K562 (cell line): ENCODE measurements at regions not wholly inside any gene's neighbourhood (a gene's known extent, or its start where the extent isn't known, plus 50 kb on each side); places are given as distances from the start of the nearest gene placed in this dataset.

Source experiments
- ATAC-seq: fragments of 200-7000 bp; cut with Tn5 transposase; 3 replicates; pipeline ENCODE4 v1.9.1; 2020; ENCODE audit warnings: moderate library complexity
- BruUV-seq: library from RNA; stranded (reverse); fragments of 400-500 nt; replicated peaks from 2 replicates; lab custom pipeline; 2021; lab: Mats Ljungman, UMichigan
- CTCF ChIA-PET: fragments of 300-600 bp; formaldehyde crosslinking; extraction: SDS; loops from one replicate; lab custom pipeline; 2021; ENCODE audit warnings: low intra/inter-chr PET ratio; lab: Yijun Ruan, JAX
- POLR2A ChIA-PET: fragments of 300-600, 350-650 bp; sonication (Branson Sonifier 250); formaldehyde crosslinking; extraction: SDS; loops from one replicate; lab custom pipeline; 2021; ENCODE audit warnings: antibody characterized with exemption, inconsistent platforms; lab: Yijun Ruan, JAX
- DNase-seq, 4 experiments: peaks; one replicate each; pipeline versions ENCODE4 v3.0.0 to v3.0.0-alpha.2; 2011 to 2018; ENCODE audit warnings: low spot score in 3 of 4, mixed read lengths in 3 of 4; ENCODE audit errors: extremely low read depth in 1 of 4
- FAIRE-seq: peaks from 2 replicates; lab custom pipeline; 2011; peaks lifted over from hg19 to GRCh38; lab: Jason Lieb, UNC
- H2AFZ ChIP-seq: 2 replicates; pipeline ENCODE4 v1.6.0; 2011; ENCODE audit warnings: low read depth, low read length, control low read depth, inconsistent platforms
- H3K27ac ChIP-seq: fragments of 200-600 bp; 3 replicates; pipeline ENCODE4 v1.8.0; 2011; ENCODE audit warnings: low read depth, mild to moderate bottlenecking, control low read depth, inconsistent platforms, low read length, moderate library complexity, mixed read lengths; ENCODE audit errors: extremely low read depth
- H3K27me3 ChIP-seq, 2 experiments: fragments of 300-600 bp in 1 of 2; 2 replicates in 1 of 2; 3 replicates in 1 of 2; pipeline versions ENCODE4 v1.6.0 to v1.8.0; 2011; ENCODE audit warnings: inconsistent platforms in 2 of 2, low read length in 2 of 2, mild to moderate bottlenecking in 1 of 2, mixed read lengths in 1 of 2, moderate library complexity in 1 of 2; ENCODE audit not compliant: control insufficient read depth in 2 of 2, insufficient read depth in 2 of 2
- H3K36me3 ChIP-seq: fragments of 300-600 bp; 3 replicates; pipeline ENCODE4 v1.8.0; 2011; ENCODE audit warnings: mild to moderate bottlenecking, low read length, inconsistent platforms; ENCODE audit not compliant: control insufficient read depth, insufficient read depth
- H3K4me1 ChIP-seq, 2 experiments: fragments of 200-600 bp in 1 of 2; replicated peaks in 1 of 2; 2 replicates in 1 of 2; 3 replicates in 1 of 2; pipeline versions ENCODE4 v1.5.1 to v1.8.0; 2011; ENCODE audit warnings: inconsistent platforms in 2 of 2, low read length in 2 of 2, mild to moderate bottlenecking in 1 of 2, mixed read lengths in 1 of 2, moderate library complexity in 1 of 2; ENCODE audit not compliant: control insufficient read depth in 2 of 2, insufficient read depth in 2 of 2
- H3K4me2 ChIP-seq: 2 replicates; pipeline ENCODE4 v1.6.1; 2011; ENCODE audit warnings: low read length, control low read depth, inconsistent platforms, mixed read lengths; ENCODE audit not compliant: insufficient read depth
- H3K4me3 ChIP-seq: fragments of 200-600 bp; sonication (generic), shearing (Covaris generic); 2 replicates; pipeline ENCODE4 v1.5.1; 2016; ENCODE audit warnings: control low read depth, inconsistent platforms
- H3K79me2 ChIP-seq: fragments of 200-600 bp; 3 replicates; pipeline ENCODE4 v1.8.0; 2011; ENCODE audit warnings: low read length, inconsistent platforms; ENCODE audit not compliant: control insufficient read depth, insufficient read depth
- H3K9ac ChIP-seq, 2 experiments: 2 replicates each; pipeline versions ENCODE4 v1.6.0 to v1.6.1; 2011; ENCODE audit warnings: low read depth in 2 of 2, low read length in 2 of 2, control low read depth in 1 of 2, inconsistent platforms in 1 of 2, mild to moderate bottlenecking in 1 of 2, mixed read lengths in 1 of 2; ENCODE audit not compliant: insufficient read depth in 1 of 2
- H3K9me1 ChIP-seq: one replicate; pipeline ENCODE4 v1.6.0; 2011; ENCODE audit warnings: inconsistent platforms, mild to moderate bottlenecking, low read length, moderate library complexity; ENCODE audit not compliant: control insufficient read depth, insufficient read depth
- H3K9me3 ChIP-seq: replicated peaks from 2 replicates; pipeline ENCODE4 v1.5.1; 2011; ENCODE audit warnings: low read depth, low read length, inconsistent platforms; ENCODE audit not compliant: control insufficient read depth, insufficient read depth
- H4K20me1 ChIP-seq: replicated peaks from 2 replicates; pipeline ENCODE4 v1.6.1; 2011; ENCODE audit warnings: low read length, inconsistent platforms, mixed read lengths; ENCODE audit not compliant: control insufficient read depth, insufficient read depth
- E2F1 ChIP-seq: sonication (generic); formaldehyde crosslinking; IDR thresholded peaks from 2 replicates; pipeline ENCODE4 v1.8.1; 2023; ENCODE audit warnings: mild to moderate bottlenecking, missing genetic modification reagents, moderate library complexity
- EGR1 ChIP-seq: fragments of 450-650 bp; conservative IDR thresholded peaks from 2 replicates; pipeline ENCODE4 v1.6.1; 2017; ENCODE audit warnings: mild to moderate bottlenecking
- ELK1 ChIP-seq: sonication (generic); formaldehyde crosslinking; IDR thresholded peaks from 2 replicates; pipeline ENCODE4 v1.8.1; 2022; ENCODE audit warnings: missing genetic modification reagents
- FOS ChIP-seq: IDR thresholded peaks from 3 replicates; pipeline ENCODE4 v1.6.1; 2011; ENCODE audit not compliant: insufficient read length; ENCODE audit errors: extremely low read depth
- FOXK2 ChIP-seq, 2 experiments: fragments of 450-650 bp; IDR thresholded peaks in 1 of 2; conservative IDR thresholded peaks in 1 of 2; 2 replicates each; pipeline ENCODE4 v1.6.1; 2016; ENCODE audit warnings: low read depth in 2 of 2, mild to moderate bottlenecking in 1 of 2
- FUS ChIP-seq: fragments of 200-400 bp; formaldehyde crosslinking; optimal IDR thresholded peaks from 2 replicates; pipeline ENCODE3; 2017; ENCODE audit warnings: low read depth, low read length
- HIVEP1 ChIP-seq: fragments of 250-450 bp; sonication (Bioruptor Pico); IDR thresholded peaks from 2 replicates; pipeline ENCODE4 v1.4.0; 2020; ENCODE audit warnings: mild to moderate bottlenecking
- KHSRP ChIP-seq: fragments of 450-650 bp; IDR thresholded peaks from 2 replicates; pipeline ENCODE4 v1.6.1; 2017
- NKRF ChIP-seq: fragments of 450-650 bp; IDR thresholded peaks from 2 replicates; pipeline ENCODE4 v1.6.1; 2016; ENCODE audit warnings: borderline replicate concordance
- PTRF ChIP-seq: fragments of 450-650 bp; IDR thresholded peaks from 2 replicates; pipeline ENCODE4 v1.6.1; 2016; ENCODE audit warnings: mild to moderate bottlenecking, missing genetic modification characterization, missing compliant biosample characterization
- SP1 ChIP-seq: sonication (generic); formaldehyde crosslinking; IDR thresholded peaks from 2 replicates; pipeline ENCODE4 v1.8.1; 2022; ENCODE audit warnings: mild to moderate bottlenecking, missing genetic modification reagents
- U2AF2 ChIP-seq: fragments of 200-400 bp; formaldehyde crosslinking; optimal IDR thresholded peaks from 2 replicates; pipeline ENCODE3; 2017; ENCODE audit warnings: low read depth, mild to moderate bottlenecking, low read length
- ZBTB1 ChIP-seq: sonication (generic); formaldehyde crosslinking; IDR thresholded peaks from 2 replicates; pipeline ENCODE4 v1.8.1; 2023; ENCODE audit warnings: missing genetic modification reagents, low read depth, mild to moderate bottlenecking, borderline replicate concordance
- ZFP30 ChIP-seq: fragments of 250-450 bp; sonication (Bioruptor Pico); IDR thresholded peaks from 2 replicates; pipeline ENCODE4 v1.8.0; 2022; ENCODE audit warnings: moderate library complexity, mild to moderate bottlenecking, inconsistent platforms, borderline replicate concordance
- ZNF408 ChIP-seq: fragments of 250-450 bp; sonication (Bioruptor Pico); IDR thresholded peaks from 2 replicates; pipeline ENCODE4 v1.4.0; 2020; ENCODE audit warnings: low read depth, mild to moderate bottlenecking, moderate library complexity
- ZNF518B ChIP-seq: fragments of 250-450 bp; sonication (Bioruptor Pico); IDR thresholded peaks from 2 replicates; pipeline ENCODE4 v1.5.0; 2021; ENCODE audit warnings: mild to moderate bottlenecking, moderate library complexity
- WGBS: fragments of 100-300 bp; shearing (Covaris generic); methylation state at CpG from one replicate; pipeline ENCODE4 v1.1.6; 2016; ENCODE audit warnings: low coverage, mixed read lengths; ENCODE audit not compliant: insufficient coverage; ENCODE audit errors: missing lambda C conversion rate; 5-methylcytosine and 5-hydroxymethylcytosine counted together
- in situ Hi-C: fragments of 300-500 bp; cut with MboI; formaldehyde crosslinking; loops from 4 replicates; pipeline ENCODE4 v1.15.0; 2018; ENCODE audit warnings: inconsistent platforms, mixed read lengths
- intact Hi-C: fragments of 100-400 bp; cut with micrococcal nuclease; formaldehyde crosslinking; loops from 2 replicates; pipeline ENCODE4 v1.14.2; 2022

GRCh38 chr18:55136864-55137263 is 177.6 kb upstream of the CCDC68 start (continued):
- TF ChIP-seq ELK1 (CRISPR knock-in tag) (no peak), NKRF (no peak), EGR1 (no peak), PTRF (tag) (no peak), SP1 (CRISPR knock-in tag) (no peak), FOXK2 (conservative IDR thresholded peaks at IDR 0.05 in 1 of 2, IDR thresholded peaks at IDR 0.05 in 1 of 2; ENCODE audit: low read depth in 2 of 2) (no peak), ZNF408 (CRISPR knock-in tag) (no peak)

- no peak overlapping the region for H2AFZ ChIP-seq
- CTCF ChIA-PET: no interaction called here
- H3K4me3 ChIP-seq: no peak overlapping the region
- H3K9ac ChIP-seq: no peak overlapping the region
- no peaks in the 10 kb centered on the region for H3K4me1 ChIP-seq
- H3K9me1 ChIP-seq: no peaks in the 10 kb centered on the region
- FAIRE-seq: no peak
- in situ Hi-C loops: no loop called here
- no peaks in the 10 kb centered on the region for H3K79me2 ChIP-seq
- H3K4me2 ChIP-seq: no peak overlapping the region
- peaks cover 0 to 2% of the 10 kb centered on the region in 2 experiments; a peak in 1 of 5 replicates for H3K27me3 ChIP-seq
- ATAC-seq: no peak
- WGBS: 0% methylated on average over 5 of the region's 6 CpGs
- no peak overlapping the region for H3K27ac ChIP-seq
- H4K20me1 ChIP-seq: no peaks in the 10 kb centered on the region
- no peak for DNase-seq
- POLR2A ChIA-PET: no interaction called here
- H3K36me3 ChIP-seq: no peaks in the 10 kb centered on the region
- no peaks in the 10 kb centered on the region for H3K9me3 ChIP-seq
- no TSS peak for BruUV-seq
- intact Hi-C loops: no loop called here
- no peak for TF ChIP-seq U2AF2
- TF ChIP-seq E2F1 (CRISPR knock-in tag): no peak
- no peak for TF ChIP-seq FUS
- no peak for TF ChIP-seq ZFP30 (CRISPR knock-in tag)
- no peak for TF ChIP-seq FOS
- no peak for TF ChIP-seq KHSRP
- TF ChIP-seq ZNF518B (CRISPR knock-in tag): no peak
- no peak for TF ChIP-seq HIVEP1 (CRISPR knock-in tag)
- TF ChIP-seq ZBTB1 (CRISPR knock-in tag): no peak
These were observed 177.0 kb upstream of the CCDC68 start for GRCh38 chr18:55136258-55136657.
